ENCODE measurements at regions not wholly inside any gene's neighbourhood (a gene's known extent, or its start where the extent isn't known, plus 50 kb on each side); places are given as distances from the start of the nearest gene placed in this dataset.

GRCh38 chr2:15782009-15782751 is 158.2 kb upstream of the MYCN start:
- no peaks in the 10 kb centered on the region for H3K36me3 ChIP-seq
- no peaks in the 10 kb centered on the region for H3K4me1 ChIP-seq
- no peaks in the 10 kb centered on the region for H3K9me3 ChIP-seq
- no peak for ATAC-seq
- no peaks in the 10 kb centered on the region for H3K27me3 ChIP-seq
- intact Hi-C loops (cut with DNase I) = no loop called here
- no peak overlapping the region for H3K27ac ChIP-seq
- DNase-seq = no peak
- TF ChIP-seq CTCF (IDR thresholded peaks at IDR 0.05) = no peak
- no peak overlapping the region for H3K4me3 ChIP-seq

GRCh38 chr2:15782769-15783294 is 157.5 kb upstream of the MYCN start:
- no peak for ATAC-seq
- H3K27me3 ChIP-seq = no peaks in the 10 kb centered on the region

GRCh38 chr2:15783489-15783888 is 156.9 kb upstream of the MYCN start:
- no peak for TF ChIP-seq CTCF (IDR thresholded peaks at IDR 0.05)
- no peaks in the 10 kb centered on the region for H3K27me3 ChIP-seq
- no peaks in the 10 kb centered on the region for H3K9me3 ChIP-seq
- intact Hi-C loops (cut with DNase I) = no loop called here
- H3K4me3 ChIP-seq = no peak overlapping the region
- ATAC-seq (no peak), DNase-seq (no peak)
- no peaks in the 10 kb centered on the region for H3K36me3 ChIP-seq
- no peaks in the 10 kb centered on the region for H3K4me1 ChIP-seq
- no peak overlapping the region for H3K27ac ChIP-seq

More at GRCh38 chr2:15782769-15783294, 157.5 kb upstream of the MYCN start:
- Histone ChIP-seq H3K4me3 (no peak overlapping the region), H3K4me1 (no peaks in the 10 kb centered on the region), H3K9me3 (no peaks in the 10 kb centered on the region), H3K27ac (no peak overlapping the region), H3K36me3 (no peaks in the 10 kb centered on the region)
- TF ChIP-seq CTCF (IDR thresholded peaks at IDR 0.05) = no peak
- no peak for DNase-seq
- intact Hi-C loops (cut with DNase I) = no loop called here

- DNase-seq (no peak), ATAC-seq (no peak)
- no peak for TF ChIP-seq CTCF (IDR thresholded peaks at IDR 0.05)
- no peak overlapping the region for H3K27ac ChIP-seq
- H3K4me3 ChIP-seq = no peak overlapping the region
- no peaks in the 10 kb centered on the region for H3K9me3 ChIP-seq
- no peaks in the 10 kb centered on the region for H3K4me1 ChIP-seq
- no peaks in the 10 kb centered on the region for H3K27me3 ChIP-seq
- intact Hi-C loops (cut with DNase I) = no loop called here
- H3K36me3 ChIP-seq = no peaks in the 10 kb centered on the region
These were observed 156.1 kb upstream of the MYCN start for GRCh38 chr2:15784106-15784885.

- intact Hi-C loops (cut with DNase I) = no loop called here
- Histone ChIP-seq H3K27me3 (no peaks in the 10 kb centered on the region), H3K4me1 (no peaks in the 10 kb centered on the region), H3K9me3 (no peaks in the 10 kb centered on the region), H3K27ac (no peak overlapping the region), H3K4me3 (no peak overlapping the region), H3K36me3 (no peaks in the 10 kb centered on the region)
- no peak for ATAC-seq
- no peak for DNase-seq
- TF ChIP-seq CTCF (IDR thresholded peaks at IDR 0.05) = no peak
These were observed 155.2 kb upstream of the MYCN start for GRCh38 chr2:15784886-15785801.

Data from upper lobe of right lung (tissue), 1 donor.